ENCODE measurements at regions not wholly inside any gene's neighbourhood (a gene's known extent, or its start where the extent isn't known, plus 50 kb on each side); places are given as distances from the start of the nearest gene placed in this dataset.
A peak's percentile ranks its signal among the peaks of the same experiment; 100 is the strongest.

GRCh38 chr6:109243863-109244825 is 138.1 kb downstream of the CD164 start:
- Histone ChIP-seq H3K4me1 (peaks cover 23% of the 10 kb centered on the region), H3K4me3 (no peak overlapping the region), H3K27me3 (ENCODE audit: low read depth) (no peaks in the 10 kb centered on the region), H3K27ac (replicated peaks) (no peak overlapping the region), H3K36me3 (no peaks in the 10 kb centered on the region), H3K9me3 (replicated peaks) (no peaks in the 10 kb centered on the region)
- intact Hi-C loops (cut with micrococcal nuclease): no loop called here
- no peak for TF ChIP-seq CTCF (IDR thresholded peaks at IDR 0.05; ENCODE audit: borderline replicate concordance)
- no peak for DNase-seq

DNA sequence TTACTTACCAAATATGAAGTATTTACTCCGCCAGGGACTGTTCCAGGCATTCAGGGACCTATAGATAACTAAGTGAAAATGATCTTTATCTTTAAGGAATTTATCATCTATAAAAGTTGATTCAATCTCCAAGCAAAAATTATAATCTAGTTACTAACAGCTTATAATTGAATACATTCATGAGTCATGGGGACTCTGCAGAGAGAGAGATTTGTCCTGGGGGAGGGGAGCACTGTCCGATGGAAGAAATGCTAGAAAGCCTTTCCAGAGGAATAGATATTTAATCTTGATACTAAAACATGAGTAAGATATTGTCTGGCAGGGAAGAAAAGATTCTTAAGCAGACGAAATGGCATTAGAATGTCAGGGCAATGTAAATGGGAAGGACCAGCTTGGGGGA is 139.3 kb downstream of the CD164 start:
- H3K36me3 ChIP-seq: no peaks in the 10 kb centered on the region
- H3K27ac ChIP-seq (replicated peaks): no peak overlapping the region
- TF ChIP-seq CTCF (IDR thresholded peaks at IDR 0.05; ENCODE audit: borderline replicate concordance): no peak
- H3K4me3 ChIP-seq: no peak overlapping the region
- H3K9me3 ChIP-seq (replicated peaks): no peaks in the 10 kb centered on the region
- H3K27me3 ChIP-seq (ENCODE audit: low read depth): no peaks in the 10 kb centered on the region
- H3K4me1 ChIP-seq: peaks cover 31% of the 10 kb centered on the region
- DNase-seq: no peak
- intact Hi-C loops (cut with micrococcal nuclease): no loop called here

DNA sequence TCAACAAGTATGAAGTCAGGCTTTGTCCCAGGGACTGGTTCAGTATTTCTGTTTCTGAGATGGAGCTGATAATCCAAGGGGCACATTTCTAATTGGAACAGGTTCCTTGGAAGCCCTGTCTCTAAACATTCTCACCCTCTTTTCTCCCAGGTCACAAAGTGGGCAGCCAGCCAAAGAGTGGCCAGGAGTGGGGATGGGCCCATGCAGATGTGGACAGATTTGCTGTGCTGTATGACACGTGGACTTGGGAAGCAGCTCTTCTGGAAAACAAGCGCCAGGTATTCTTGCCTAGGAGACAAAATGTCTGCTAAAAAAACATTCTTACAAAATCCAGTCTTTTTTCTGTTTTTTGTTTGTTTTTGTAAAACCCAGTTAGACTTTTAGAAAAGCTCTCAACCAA is 140.2 kb downstream of the CD164 start:
- no peak for DNase-seq
- H3K36me3 ChIP-seq: no peaks in the 10 kb centered on the region
- H3K27me3 ChIP-seq (ENCODE audit: low read depth): no peaks in the 10 kb centered on the region
- H3K4me3 ChIP-seq: no peak overlapping the region
- H3K9me3 ChIP-seq (replicated peaks): no peaks in the 10 kb centered on the region
- no peak for TF ChIP-seq CTCF (IDR thresholded peaks at IDR 0.05; ENCODE audit: borderline replicate concordance)
- intact Hi-C loops (cut with micrococcal nuclease): no loop called here
- H3K4me1 ChIP-seq: peaks cover 31% of the 10 kb centered on the region
- H3K27ac ChIP-seq (replicated peaks): no peak overlapping the region

DNA sequence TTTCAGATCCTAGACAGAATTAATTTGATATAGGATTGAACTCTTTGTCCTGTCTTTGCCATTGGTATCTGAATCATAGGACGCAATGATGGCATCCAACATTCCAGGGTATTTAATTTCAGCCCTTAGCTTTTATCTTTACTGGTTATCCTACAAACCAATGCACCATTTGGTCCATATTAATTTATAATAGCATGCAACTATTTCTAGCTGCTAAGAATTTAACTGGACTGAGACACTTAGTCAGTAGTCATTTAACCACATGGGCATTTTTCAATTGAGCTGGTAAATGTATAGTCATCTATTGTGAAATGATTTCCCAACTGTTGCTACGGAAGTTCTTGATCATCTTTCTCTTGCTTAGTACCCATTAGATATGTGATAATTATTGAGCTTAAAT is 141.1 kb downstream of the CD164 start:
- Histone ChIP-seq H3K27me3 (ENCODE audit: low read depth) (no peaks in the 10 kb centered on the region), H3K4me1 (peaks cover 31% of the 10 kb centered on the region), H3K9me3 (replicated peaks) (no peaks in the 10 kb centered on the region), H3K4me3 (no peak overlapping the region), H3K27ac (replicated peaks) (no peak overlapping the region), H3K36me3 (no peaks in the 10 kb centered on the region)
- intact Hi-C loops (cut with micrococcal nuclease): no loop called here
- no peak for TF ChIP-seq CTCF (IDR thresholded peaks at IDR 0.05; ENCODE audit: borderline replicate concordance)
- no peak for DNase-seq

DNA sequence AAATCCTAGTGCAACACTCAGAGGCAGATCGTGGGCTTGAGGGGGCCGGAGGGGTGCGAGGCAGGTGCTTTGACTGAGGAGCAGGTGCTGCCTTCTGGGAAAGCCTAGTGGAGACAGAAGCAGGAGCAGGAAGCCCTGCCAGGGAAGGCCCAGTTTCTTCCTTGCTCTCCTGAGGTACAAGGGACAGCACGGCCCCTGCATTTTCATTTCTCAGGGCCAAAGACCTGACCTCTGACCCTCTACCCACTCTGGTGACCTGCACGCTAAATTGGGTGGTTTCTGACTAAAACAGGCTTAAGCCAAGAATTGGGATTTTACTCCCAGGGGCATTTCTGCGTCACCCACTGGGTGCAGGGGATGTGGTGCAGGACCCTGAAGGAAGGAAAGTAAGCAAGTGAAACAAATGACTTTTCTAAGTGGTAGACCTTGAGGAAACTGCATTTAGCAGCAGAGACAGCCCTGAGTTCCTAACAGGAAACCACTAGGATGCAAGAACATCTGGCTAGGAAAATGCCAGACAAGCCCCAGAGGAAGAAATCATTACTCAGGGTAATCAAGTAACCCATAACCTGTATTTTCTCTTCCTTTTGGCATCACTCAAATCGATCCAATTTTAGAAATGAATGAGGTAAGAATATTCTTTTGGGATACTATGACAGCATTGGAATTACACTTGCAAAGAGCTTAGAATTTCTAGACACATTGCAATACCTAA is 141.7 kb downstream of the CD164 start:
- no peak for TF ChIP-seq CTCF (IDR thresholded peaks at IDR 0.05; ENCODE audit: borderline replicate concordance)
- no peak for DNase-seq
- intact Hi-C loops (cut with micrococcal nuclease): no loop called here
- no peak overlapping the region for H3K4me3 ChIP-seq
- peak overlapping the region; percentile 69 for H3K27ac ChIP-seq (replicated peaks)
- no peaks in the 10 kb centered on the region for H3K27me3 ChIP-seq (ENCODE audit: low read depth)
- no peaks in the 10 kb centered on the region for H3K9me3 ChIP-seq (replicated peaks)
- no peaks in the 10 kb centered on the region for H3K36me3 ChIP-seq
- H3K4me1 ChIP-seq: peaks cover 31% of the 10 kb centered on the region

Measured in left ventricle myocardium inferior (tissue), 1 donor.